GM21423 (cell line): ENCODE measurements at regions not wholly inside any gene's neighbourhood (a gene's known extent, or its start where the extent isn't known, plus 50 kb on each side); places are given as distances from the start of the nearest gene placed in this dataset.
A peak's percentile ranks its signal among the peaks of the same experiment; 100 is the strongest.
"Not testable (repeated sequence)": the region's sequence is repeated elsewhere in the genome, so short reads cannot be mapped to it uniquely, and the experiment has no call there.

ENCODE experiments used
- ATAC-seq: cut with Tn5 transposase; IDR thresholded peaks from one replicate; pipeline ENCODE4 v1.9.1; 2021; ENCODE audit warnings: mild to moderate bottlenecking, moderate library complexity; ENCODE audit not compliant: unreplicated experiment

DNA sequence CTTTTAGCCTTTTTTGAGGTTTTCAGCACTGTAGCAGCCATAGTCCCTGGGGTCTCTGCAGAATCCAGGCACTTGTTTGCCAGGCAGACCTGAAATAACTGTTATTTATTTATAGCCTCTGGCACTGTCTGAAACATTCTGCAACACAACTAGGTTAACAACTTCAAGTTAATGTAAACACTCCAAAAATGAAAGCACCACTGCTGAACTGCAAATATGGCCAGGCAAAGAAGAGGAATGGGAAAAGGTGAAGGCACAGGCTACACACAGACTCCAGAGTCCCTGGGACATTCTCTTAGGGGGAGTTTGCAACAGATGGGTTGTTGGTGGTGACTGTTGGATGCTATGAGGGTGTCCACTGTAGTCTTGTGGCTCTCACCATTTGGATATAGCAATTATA is 369.0 kb downstream of the MAT2B start:
- ATAC-seq, result no peak

DNA sequence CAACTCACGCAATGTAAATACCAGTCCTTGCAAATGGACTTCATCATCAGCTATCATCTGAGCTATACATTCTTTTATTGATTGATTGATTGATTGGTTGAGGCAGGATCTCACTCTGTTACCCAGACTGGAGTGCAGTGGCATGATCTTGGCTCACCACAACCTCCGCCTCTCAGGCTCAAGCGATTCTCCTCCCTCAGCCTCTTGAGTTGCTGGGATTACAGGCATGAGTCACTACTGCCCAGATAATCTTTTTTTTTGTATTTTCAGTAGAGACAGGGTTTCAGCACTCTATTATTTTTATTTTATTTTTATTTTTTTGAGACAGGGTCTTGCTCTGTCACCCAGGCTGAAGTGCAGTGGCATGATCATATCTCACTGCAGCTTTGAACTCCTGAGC is 369.5 kb downstream of the MAT2B start:
- ATAC-seq, result not testable (repeated sequence)

DNA sequence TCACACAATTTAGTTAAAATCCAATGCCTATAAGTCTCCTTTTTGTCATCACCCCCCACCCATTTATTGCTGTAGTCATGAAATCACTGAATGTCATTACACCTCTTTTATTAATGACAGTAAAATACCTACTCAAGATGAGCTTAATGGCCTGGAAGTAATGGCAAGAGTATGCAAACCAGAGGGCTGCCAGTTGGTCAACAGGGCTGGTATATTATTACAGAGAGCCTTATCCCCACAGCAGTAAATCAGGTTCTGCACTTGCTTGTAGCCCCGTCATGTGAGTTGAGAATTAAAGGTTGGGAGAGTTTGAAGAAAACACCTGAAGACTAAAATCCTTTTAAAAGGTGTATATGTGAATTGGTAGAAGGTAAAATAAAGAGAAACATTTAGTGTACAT is 372.4 kb downstream of the MAT2B start:
- ATAC-seq, result no peak

DNA sequence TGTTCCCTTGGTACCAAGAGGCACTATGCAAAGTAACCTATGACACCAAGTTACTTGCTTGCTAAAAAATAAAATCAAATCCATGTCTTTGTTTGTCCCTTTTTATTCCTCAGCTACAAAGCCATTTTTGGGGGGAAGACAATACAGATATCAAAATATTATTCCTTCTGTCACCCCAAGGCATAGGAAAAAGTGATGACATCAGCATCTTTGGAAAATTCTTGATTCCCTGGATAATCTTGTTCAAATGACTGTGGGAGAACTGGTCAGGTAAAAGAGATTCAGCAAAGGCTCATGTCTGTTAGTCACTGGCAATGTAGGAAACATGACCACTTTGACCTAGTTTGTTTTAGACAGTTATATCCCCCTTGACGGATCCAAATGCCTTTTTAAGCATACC is 373.1 kb downstream of the MAT2B start:
- no peak for ATAC-seq

DNA sequence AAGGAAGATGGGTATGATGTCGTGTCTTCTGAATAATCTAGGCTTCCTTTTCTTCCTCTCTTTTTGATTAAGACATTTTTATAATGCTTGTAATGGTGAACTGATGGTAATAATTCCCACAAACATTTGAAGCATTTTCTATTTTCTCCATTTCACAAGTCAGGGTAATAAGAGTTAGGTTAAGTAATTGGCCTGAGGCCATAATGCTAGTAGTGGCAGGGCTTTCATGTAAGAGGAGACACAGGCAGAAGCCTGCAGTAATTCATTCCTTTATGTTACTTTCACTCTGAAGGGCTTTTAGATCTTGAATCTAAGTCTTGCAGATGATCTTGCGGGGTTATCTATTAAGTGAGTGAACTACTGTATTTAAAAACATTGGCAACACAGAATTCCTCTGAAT is 374.9 kb downstream of the MAT2B start:
- ATAC-seq, result no peak

DNA sequence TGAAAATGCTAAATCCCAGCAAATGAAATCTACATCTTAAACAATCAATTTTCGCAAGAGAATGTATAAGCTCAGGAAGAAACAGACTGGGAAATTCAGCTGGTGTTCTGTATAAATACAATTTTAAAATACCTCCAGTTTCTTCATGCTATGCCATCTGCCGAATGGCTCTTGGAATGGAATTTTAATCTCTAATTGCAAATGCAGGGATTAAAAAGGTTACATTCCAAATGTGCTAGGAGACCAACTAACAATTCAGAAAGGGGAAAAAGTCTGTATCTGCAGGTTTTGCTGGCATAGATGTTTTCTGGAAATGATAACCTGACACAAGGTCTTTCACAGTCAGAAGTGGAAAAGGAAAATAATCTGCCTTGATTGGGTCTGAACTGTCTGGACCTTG is 379.7 kb downstream of the MAT2B start:
- ATAC-seq, result no peak

DNA sequence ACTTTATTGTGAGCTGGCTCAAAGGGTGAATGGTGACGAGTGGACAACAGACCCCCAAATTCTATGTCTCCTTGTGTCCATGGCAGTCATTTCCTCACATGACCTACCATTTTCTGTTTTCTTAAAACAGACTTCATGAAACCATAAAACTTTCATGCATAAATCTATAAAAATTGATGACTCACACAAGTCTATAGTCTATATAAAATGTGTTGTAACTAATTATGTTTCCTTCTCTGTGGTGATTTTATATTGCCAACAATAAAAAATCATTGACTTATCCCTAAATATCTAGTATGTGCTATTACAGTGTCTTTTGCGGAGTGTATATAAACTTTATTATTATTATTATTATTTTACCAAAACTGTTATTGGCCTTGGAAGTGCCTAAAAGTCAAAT is 382.4 kb downstream of the MAT2B start:
- ATAC-seq, result no peak

DNA sequence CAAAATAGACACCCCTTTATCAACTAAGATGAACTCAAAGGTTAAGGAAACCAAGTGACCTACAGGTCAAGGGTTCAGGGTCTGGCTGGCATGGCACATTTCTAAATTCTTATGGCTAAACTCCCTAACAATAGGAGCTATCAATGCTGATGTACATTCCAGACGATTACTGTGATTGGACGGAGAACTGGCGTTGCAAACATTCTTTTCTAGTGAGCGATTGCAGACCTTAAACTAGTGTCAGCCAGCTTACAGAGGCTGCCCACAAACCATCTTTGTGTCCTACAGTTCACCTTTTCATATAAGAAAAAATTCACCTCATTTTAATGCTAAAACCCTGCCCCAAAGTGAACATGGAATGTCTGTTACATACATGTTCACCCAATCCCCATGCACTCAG is 382.9 kb downstream of the MAT2B start:
- no peak for ATAC-seq

DNA sequence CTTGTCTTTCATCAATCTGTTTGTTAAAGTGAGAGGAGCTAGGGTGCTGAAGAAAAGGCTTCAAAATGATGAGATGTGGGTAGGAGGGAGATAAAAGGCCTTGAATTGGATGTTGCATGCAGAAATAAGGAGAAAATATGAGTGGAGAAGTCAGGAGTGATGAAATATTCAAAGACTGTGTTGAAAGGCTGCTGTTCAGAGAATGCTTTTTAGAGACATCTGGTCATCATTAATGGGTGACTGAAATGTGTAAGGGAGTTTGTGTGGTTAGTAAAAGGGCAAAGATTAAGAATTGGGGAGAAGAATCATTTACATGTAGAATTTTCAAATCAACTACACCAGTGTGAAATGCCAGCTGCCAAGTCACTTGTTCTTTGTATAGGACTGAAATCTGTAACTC is 383.9 kb downstream of the MAT2B start:
- no peak for ATAC-seq

DNA sequence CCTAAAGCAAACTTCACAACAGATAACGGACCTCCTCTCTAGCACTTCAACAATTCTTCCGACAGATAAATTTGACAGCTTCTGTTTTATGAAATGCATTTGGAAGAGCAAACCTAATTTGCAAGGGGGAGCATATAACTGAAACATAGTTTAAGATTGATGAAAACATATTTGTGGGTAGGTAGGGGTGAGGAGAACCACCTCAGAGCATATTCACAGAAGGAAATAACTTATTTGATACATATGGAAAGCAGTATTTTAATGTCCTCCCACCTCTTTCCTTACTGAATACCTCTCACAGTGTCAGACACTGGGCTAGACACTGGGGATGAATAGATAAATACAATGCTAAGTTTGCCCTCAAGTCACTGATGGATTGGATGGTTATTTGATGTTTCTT is 384.8 kb downstream of the MAT2B start:
- ATAC-seq, result no peak

DNA sequence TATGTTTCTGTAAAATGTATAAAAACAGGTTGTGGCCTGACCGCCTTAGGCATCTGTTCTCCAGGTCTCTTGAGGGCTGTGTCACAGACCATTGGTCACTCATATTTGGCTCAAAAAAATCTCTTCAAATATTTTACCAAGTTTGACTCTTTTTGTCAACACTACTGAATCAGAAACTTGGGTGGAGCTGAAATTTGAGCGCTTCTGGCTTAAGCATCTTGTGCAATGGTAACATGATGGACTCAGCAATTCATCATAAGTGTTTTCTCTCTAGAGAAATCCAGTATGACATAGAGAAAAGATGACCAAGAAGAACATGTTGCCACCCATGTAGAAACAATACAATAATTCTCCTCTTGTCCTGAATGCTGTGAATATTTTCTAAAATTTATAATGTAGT is 387.9 kb downstream of the MAT2B start:
- ATAC-seq, result no peak

DNA sequence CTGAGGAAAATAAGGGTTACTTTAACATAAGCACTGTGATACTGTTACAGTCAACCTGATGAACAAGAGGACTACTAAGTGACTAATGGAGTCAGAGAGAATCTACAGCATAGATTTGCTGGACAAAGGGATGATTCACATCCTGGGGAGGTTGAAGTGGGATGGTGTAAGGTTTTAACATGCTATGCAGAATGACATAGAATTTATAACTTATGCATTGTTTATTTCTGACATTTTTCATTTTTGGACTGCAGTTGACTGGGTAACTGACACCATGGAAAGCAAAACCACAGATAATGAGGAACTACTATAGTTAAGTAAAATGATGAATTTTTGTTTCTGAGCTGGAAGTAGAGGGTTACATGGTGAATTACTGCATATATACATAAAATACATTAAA is 389.2 kb downstream of the MAT2B start:
- no peak for ATAC-seq

DNA sequence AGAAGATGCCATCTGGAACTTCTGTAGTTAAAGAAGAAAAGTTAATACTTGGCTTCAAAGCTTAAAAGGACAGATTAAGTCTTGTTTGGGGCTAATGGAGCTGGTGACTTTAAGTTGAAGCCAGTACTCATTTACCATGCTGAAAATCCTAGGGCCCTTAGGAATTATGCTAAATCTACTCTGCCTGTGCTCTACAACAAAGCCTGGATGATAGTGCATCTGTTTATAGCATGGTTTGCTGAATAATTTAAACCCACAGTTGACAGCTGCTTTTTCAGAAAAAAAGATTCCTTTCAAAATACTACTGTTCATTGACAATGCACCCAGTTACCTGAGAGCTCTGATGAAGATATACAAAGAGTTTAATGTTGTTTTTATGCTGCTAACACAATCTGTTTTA is 393.5 kb downstream of the MAT2B start:
- no peak for ATAC-seq

DNA sequence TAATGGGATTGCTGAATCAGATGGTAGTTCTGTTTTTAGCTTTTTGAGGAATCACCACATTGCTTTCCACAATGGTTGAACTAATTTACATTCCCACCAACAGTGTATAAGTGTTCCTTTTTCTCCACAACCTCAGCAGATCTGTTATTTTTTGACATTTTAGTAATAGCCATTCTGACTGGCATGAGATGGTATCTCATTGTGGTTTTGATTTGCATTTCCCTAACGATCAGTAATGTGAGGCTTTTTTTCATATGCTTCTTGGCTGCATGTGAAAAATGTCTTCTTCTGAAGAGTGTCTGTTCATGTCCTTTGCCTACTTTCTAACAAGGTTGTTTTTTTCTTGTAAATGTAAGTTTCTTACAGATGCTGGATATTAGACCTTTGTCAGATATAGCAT is 402.4 kb downstream of the MAT2B start:
- peak; percentile 66 for ATAC-seq

DNA sequence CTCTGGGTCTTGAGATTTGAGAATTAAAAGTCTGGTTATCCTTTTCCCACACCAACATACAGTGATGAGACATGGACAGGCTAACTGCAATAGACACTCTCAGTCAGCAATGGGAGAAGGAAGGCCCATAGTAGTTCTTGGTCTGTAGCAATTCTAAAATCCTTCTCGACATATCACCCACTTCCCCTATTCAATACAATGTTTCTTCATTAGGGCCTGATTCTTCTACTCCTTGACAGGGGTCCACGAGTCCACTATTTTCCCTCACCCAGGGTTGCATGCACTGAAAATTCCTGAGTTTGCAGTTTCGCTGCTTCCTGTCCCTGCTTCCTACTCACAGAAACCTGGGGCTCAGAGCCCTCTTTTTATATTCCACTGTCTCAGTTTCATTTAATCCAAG is 402.8 kb downstream of the MAT2B start:
- peak; percentile 31 for ATAC-seq

DNA sequence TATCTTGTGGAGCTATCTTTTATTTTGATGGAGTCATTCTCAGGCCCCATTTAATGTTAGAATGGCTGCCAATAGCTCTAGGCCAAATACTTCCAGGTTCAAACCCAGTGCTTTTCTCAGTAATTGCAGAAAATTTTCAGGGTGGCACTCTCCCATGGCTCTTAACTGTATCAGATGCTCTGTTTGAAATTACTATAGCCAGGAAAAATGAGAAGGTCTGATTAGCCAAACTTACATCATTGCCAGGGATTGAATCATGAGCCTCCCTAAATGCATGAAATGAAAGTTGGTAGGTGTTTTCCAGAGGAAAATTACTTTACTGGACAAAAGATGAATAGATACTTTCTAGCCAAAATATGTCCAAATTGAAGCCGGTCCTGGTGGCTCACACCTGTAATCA is 404.8 kb downstream of the MAT2B start:
- no peak for ATAC-seq

DNA sequence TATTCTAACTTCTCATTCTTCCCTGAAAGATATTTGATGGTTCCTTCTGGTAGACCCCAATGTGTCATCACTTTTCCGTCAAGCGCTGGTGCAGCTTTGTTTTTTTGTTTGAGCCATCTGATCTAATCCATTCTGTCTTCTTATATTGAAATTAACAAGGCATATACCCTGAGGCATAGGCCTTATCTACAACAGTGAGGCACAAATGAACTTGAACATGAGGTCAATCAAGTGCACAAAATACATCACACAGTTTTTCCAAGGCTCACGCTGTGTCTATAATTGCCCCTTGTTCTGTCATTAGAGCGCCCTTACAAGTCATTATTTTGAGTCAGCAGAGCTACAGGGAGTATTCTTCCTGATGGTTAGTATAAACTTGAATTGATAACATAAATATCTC is 406.6 kb downstream of the MAT2B start:
- ATAC-seq, result no peak

DNA sequence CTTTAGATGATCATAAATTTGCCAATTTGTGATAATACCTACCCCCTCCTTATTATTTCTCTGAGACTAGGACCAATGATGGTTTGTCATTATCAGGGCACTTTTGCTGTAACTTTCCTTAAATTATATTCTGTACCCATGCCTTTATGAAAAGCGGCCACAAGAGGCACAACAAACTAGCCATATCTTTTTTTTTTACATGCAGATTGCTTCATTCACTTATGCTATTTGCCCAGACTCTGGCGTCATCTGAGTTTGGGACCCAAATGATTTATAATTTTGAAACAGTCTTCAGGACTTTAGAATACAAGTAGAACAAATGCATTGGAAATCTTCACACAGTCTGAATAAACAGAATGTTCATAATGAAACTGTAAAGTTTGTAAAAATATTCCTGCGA is 408.1 kb downstream of the MAT2B start:
- no peak for ATAC-seq

DNA sequence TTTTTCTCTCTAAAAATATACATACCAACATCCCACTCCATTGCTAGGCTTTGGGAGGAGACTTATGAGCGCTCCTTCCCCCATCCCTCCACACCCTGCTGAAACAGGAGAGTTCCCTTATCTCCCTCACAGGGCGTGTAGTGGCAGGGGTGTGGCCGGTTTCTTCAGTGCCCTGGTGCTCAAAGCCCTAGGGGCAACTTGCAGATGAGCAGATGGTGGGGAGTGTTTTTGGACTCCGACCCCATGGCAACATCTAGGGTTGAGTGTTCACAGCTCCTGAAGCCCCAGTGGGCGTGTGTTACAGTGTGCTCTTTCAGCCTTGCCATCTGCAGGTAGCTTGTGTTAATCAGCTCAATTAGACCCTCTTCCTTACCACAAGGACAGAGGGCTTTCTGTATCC is 409.5 kb downstream of the MAT2B start:
- ATAC-seq, result no peak

DNA sequence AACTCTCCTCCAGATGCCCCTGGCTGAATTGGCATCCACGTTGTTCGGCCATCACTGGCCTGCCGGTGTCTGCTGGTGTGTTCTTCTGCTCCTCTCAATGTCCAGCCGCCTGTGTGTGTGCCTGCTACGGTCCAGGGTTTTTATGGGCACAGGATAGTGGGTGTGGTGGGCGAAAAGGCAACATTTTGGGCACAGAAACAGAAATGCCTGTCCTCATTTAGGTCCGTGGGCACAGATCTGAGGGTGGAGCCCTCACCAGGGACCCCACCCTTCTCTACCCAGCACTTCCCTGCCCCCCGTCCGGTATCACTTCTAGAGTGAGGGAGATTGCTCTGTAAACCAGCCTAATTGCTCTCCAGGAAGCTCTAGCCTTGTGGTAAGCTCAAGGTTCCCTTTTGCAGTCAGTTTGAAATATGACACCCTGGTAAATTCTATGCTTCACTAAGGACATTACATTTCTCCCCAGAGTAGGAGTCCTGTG is 410.1 kb downstream of the MAT2B start:
- ATAC-seq, result peak; percentile 75

DNA sequence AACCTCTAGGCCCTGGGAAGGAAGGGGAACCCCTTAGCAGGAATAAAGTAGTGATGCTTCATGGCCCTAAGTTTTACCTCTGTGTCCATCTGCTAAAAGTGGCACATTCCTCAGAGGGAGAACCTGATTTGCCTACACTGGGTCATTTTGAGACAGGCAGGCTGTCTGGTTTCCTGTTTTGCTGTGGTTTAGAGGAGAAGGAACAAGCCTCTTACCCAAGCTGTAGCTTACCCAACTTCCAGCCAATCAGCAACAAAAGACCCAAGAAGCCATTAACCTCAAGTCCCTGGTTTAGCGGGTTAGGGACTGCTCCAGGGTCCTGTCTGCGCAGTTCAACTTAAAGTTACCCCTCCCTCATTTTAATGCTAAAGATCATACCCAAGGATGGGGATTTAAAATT is 411.0 kb downstream of the MAT2B start:
- peak; percentile 87 for ATAC-seq

DNA sequence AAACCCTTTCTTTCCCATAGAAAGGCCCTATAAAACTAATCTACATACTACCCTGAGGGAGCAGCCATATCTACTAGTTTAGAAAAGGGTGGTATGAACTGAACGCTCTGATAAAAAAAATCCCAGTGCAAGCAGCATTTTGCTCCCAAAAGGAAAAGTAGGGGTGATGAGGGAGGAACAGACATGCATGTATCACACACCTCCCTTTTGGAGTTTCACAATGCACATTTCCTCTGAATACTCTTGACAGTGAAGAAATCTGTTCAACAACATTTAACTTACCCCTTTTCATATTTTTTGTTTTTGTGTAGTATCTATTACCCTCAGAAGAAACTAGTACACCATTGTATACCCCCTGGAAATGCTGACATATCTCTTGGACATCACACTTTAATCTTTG is 411.4 kb downstream of the MAT2B start:
- no peak for ATAC-seq

DNA sequence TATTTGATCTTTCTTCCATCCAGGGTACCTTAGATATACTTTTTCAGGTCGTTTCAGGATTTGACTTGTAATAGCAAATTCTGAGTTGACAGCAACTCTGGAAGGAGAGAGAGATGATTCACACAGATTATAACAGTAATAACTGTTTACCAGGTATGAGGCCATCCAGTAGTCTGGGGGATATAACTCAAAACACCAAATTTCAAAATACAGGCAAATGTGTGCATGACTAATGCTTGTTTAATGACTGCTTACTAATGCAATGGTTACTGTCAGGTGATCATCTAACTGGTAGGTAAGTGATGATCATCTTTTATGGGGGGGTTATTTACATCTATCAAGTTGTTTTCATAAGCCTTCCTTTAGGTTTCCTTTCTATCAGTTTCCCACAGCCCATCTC is 412.3 kb downstream of the MAT2B start:
- ATAC-seq, result no peak

DNA sequence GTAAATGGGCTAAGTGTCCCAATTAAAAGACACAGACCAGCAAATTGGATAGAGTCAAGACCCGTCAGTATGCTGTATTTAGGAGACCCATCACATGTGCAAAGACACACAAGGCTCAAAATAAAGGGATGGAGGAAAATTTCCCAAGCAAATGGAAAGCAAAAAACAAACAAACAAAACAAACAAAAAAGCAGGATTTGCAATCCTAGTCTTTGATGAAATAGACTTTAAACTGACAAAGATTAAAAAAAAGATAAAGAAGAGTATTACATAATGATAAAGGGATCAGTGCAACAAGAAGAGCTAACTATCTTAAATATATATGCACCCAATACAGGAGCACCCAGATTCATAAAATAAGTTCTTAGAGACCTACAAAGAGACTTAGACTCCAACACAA is 429.6 kb downstream of the MAT2B start:
- ATAC-seq, result not testable (repeated sequence)
